22Rv1 (cell line): ENCODE measurements at regions not wholly inside any gene's neighbourhood (a gene's known extent, or its start where the extent isn't known, plus 50 kb on each side); places are given as distances from the start of the nearest gene placed in this dataset.
"Not testable (repeated sequence)": the region's sequence is repeated elsewhere in the genome, so short reads cannot be mapped to it uniquely, and the experiment has no call there.

Source experiments
- ZFX ChIP-seq: fragments of 450-650 bp; IDR thresholded peaks from 2 replicates; pipeline ENCODE4 v1.6.1; 2017; ENCODE audit warnings: antibody characterized with exemption, borderline replicate concordance
- TF ChIP-seq, protein P1 (sequence below): fragments of 450-650 bp; IDR thresholded peaks from 2 replicates; pipeline ENCODE4 v1.5.1; 2017; ENCODE audit warnings: mild to moderate bottlenecking

DNA sequence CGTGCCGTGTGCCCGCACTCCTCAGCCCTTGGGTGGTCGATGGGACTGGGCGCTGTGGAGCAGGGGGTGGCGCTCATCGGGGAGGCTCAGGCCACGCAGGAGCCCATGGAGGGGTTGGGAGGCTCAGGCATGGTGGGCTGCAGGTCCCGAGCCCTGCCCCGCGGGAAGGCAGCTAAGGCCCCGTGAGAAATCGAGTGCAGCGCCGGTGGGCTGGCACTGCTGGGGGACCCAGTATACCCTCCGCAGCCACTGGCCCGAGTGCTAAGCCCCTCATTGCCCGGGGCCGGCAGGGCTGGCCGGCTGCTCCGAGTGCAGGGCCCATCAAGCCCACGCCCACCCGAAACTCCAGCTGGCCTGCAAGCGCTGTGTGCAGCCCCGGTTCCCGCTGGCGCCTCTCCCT, 384.1 kb downstream of the GLUD2 start:
- TF ChIP-seq, protein P1, sequence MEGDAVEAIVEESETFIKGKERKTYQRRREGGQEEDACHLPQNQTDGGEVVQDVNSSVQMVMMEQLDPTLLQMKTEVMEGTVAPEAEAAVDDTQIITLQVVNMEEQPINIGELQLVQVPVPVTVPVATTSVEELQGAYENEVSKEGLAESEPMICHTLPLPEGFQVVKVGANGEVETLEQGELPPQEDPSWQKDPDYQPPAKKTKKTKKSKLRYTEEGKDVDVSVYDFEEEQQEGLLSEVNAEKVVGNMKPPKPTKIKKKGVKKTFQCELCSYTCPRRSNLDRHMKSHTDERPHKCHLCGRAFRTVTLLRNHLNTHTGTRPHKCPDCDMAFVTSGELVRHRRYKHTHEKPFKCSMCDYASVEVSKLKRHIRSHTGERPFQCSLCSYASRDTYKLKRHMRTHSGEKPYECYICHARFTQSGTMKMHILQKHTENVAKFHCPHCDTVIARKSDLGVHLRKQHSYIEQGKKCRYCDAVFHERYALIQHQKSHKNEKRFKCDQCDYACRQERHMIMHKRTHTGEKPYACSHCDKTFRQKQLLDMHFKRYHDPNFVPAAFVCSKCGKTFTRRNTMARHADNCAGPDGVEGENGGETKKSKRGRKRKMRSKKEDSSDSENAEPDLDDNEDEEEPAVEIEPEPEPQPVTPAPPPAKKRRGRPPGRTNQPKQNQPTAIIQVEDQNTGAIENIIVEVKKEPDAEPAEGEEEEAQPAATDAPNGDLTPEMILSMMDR = not testable (repeated sequence)
- TF ChIP-seq ZFX = not testable (repeated sequence)
